Skin of body (tissue), 1 donor: ENCODE measurements at regions not wholly inside any gene's neighbourhood (a gene's known extent, or its start where the extent isn't known, plus 50 kb on each side); places are given as distances from the start of the nearest gene placed in this dataset.

Experiments
- DNase-seq: peaks from one replicate; lab custom pipeline; 2025; lab: John Stamatoyannopoulos, UW

GRCh38 chr3:162776148-162776547, 1279.5 kb downstream of the OTOL1 start:
- DNase-seq: no peak

DNA sequence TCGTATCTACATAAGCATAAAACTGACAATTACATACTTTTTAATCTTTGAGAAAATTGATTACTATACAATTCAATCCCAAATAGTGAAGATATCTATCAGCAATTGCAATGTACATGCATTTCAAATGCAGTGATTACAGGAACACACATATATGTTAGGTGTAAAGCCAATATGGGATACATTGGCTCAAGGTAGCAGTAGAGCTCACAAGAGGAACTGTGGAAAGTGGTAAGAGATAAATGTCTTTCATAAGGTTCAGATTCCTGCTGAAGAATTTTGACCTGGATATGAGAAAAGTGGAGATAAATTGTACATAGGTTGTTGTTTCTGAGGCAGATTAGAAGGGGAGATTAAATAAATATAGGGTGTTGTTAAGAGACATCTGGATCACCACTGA, 1280.5 kb downstream of the OTOL1 start:
- DNase-seq: no peak

DNA sequence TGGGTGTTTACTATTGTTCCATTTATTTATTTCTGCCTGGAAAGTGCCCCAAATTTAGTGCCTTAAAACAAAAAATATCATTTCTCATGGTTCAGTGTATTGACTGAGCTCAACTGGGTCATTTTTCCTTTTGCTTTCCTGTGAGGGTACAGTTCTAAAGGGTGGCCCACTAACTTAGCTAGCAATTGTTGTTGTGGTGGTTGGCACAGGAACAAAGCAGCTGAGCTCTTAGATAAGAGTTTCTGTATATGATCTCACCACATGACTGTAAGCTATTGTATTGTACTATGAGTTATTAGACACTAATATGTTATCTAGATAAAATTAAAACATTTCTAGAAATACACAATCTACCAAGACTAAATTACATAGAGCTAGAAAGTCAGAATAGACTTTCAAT, 1283.7 kb downstream of the OTOL1 start:
- DNase-seq: no peak

GRCh38 chr3:162799910-162800309, 1303.3 kb downstream of the OTOL1 start:
- no peak for DNase-seq

GRCh38 chr3:162802228-162802965, 1305.8 kb downstream of the OTOL1 start:
- no peak for DNase-seq

- DNase-seq: no peak
These were observed 1314.2 kb downstream of the OTOL1 start for GRCh38 chr3:162810776-162811175.

DNA sequence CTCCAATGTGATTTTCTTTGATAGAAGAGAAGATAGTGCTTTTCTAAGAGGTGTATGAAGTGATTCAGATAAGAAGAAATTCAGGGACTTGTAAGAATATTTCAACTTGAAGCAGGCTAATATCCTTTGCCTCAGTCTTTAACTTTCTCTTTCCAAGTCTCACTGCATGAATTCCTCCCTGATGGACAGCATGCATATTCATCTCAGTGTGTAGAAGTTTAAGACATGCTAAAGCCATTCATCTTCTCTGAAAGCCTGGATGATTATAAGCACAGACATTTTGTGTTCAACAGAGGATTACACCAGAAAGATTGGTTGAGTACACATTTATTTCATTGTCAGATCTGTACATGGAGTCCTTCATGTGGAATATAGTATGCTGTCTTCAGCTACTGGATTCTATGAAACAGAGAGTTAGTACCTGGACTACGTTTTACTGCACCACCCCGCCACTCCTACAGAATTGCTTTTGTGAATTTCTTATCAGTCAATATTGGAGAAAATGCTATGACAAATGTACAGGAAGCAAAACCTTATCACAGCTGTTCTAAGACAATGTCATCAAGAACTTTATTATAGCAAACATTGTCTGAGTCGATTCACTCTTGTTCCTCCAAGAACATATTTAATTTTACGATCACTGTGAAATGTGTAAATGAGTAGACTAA, 1346.1 kb downstream of the OTOL1 start:
- no peak for DNase-seq

DNA sequence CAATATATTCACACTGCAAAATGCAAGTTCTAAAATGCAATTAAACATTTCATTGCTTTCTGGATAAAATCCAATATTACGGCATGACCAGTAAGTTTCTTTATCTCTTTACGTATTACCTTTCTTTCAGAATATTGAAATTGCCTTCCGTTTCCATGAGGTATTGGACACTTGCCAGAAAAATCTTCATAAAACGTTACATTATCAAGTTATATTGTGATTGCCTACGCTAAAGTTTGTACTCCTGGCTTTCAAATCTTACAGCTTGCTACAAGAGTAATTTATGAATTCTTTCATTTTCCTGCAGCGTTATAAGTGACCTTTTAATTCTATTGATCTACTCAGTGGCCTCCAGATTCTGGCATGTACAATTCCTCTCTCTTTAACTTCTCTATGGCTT, 1349.3 kb downstream of the OTOL1 start:
- DNase-seq: no peak

GRCh38 chr3:162847511-162847910, 1350.9 kb downstream of the OTOL1 start:
- DNase-seq: no peak

DNA sequence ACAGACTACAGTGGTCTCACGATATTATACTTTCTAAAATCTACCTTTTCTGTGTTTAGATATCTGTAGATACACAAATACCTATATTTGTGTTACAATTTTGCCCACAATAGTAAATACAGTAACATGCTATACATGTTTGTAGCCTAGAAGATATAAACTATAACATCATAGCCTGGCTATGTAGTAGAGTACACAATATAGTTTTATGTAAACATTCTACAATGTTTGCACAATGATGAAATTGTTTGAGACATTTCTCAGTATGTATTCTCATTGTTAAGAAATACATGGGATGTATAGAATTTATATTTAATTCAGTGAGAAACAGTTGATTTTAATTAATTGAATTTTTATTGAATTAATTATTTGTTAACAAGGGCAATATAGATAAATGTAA, 1367.0 kb downstream of the OTOL1 start:
- DNase-seq: no peak

DNA sequence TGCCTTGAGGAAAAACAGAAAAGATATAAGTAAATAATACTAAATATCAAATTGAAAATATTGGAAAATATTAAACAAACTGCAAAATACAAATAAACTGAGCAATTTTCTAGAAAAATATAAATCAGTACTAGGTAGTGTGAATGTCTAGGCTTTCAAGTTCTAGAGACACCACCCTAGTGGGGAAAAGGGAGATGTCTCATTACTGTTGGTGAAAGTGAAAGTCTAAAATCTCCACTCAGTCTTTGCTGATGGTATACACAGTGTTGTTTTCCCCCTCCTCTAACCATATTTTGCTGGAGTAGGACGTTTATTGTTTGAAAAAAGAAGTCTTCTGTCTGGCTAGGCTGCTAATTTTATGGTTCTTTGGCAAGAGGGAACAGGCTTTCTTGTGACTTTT, 1368.9 kb downstream of the OTOL1 start:
- DNase-seq: no peak

- no peak for DNase-seq
These were observed 1382.5 kb downstream of the OTOL1 start for GRCh38 chr3:162879021-162879562.

DNA sequence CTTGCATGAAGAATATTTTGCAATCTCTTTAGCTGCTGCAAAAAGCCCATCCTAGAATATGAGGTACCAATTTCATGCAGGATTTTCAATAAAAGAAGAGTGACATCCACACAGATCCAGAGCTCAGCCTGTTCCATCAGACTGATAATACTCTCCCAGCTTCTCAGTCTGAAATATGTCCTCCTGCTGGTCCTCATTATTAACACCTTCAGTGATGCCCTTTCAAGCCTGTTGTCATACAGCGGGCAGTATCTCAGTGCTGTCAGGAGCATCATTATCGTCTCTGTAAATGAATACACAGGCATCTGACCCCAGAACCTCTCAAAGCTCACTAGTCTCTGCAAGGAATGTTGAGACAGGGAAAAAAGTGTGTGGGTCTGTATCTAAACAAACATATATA, 1387.8 kb downstream of the OTOL1 start:
- no peak for DNase-seq

DNA sequence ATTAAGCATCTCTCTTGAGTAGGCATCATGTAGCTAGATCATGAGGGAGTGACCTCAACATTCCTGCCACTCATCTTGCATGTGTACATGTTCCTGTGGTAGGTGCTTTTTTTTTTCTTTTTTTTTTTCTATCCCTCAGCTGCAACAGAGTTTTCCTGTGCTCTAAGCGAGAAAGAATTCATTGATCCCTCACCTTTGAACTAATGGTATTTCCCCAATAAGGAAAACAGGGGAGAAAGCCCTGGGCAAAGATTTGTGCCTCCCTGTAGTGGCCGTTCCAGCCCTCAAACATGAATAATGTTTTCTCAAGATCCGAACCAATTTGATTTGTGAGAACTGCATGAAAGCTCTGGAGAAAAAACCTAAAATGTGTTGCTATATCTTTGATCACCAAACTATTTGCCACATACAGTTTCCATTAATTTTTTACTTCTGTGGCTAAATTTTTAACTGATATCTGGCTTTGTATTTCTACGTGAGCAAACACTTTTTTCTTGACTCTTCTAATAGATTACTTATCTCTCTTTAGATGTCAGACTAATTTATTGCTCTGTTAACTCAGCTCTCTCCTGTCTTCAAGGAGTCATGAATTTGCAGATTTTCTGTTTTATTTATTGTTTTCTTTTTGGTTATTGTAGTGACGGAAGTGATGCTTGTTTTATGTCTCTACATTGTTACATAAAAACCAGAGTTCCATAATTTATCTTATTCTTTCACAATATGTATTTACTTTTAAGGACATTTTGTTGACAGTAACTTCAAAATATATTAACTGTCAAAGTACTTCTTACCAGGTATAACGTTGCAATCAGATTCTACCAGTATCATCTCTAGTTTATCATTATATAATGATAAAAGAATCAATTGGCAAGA, 1396.5 kb downstream of the OTOL1 start:
- no peak for DNase-seq

GRCh38 chr3:162897291-162897690, 1400.7 kb downstream of the OTOL1 start:
- no peak for DNase-seq

DNA sequence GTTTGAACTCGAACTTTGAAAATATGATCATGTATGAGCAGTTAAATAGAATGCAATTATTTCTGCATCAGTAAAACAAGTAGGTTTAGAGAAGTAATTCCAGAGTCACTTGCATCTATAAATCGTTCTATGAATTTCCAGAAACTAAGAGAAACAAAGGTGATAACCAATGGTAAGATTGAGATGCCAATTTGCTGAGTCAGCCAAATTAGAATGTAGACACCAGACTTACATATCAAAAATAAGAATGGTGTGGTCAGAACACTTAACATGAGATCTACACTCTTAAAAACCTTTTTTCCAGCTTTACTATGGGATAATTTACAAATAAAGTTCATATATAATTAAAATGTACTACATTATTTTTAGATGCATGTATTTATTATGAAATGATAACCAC, 1435.9 kb downstream of the OTOL1 start:
- no peak for DNase-seq

- no peak for DNase-seq
These were observed 1437.0 kb downstream of the OTOL1 start for GRCh38 chr3:162933656-162934055.

DNA sequence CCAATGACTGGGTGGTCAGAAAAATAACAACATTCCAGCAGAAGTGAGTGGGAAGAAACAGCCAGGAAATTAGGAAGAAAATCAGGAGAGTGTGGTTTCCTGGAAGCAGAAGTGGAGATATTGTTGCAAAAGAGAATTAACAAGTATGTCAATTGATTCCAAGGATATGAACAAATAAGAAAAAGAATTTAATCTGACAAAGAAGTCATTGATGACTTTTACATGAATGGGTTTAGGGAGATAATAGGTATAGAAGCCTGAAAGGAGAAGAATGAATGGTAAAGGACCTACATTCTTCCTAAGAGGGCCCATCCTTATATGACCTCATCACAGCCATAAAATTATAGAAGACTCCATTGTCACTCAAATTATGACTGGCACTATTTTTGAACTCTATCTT, 1440.1 kb downstream of the OTOL1 start:
- DNase-seq: no peak

GRCh38 chr3:162938083-162938482, 1441.5 kb downstream of the OTOL1 start:
- DNase-seq: no peak

DNA sequence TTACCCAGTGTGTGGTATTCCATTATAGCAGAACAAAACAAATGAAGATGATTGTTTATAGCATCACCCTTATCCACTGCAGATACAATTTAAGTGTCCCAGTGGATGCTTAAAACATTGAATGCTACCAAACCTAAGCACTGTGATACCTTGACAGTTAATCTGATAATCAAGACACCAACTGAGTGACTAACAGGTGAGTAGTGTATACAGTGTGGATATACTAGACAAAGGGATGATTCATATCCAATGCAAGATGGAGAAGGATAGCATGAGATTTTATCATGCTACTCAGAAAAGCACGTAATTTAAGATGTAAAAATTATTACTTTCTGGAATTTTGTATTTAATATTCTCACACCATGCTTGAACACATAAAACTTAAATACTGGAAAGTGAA, 1449.0 kb downstream of the OTOL1 start:
- no peak for DNase-seq

GRCh38 chr3:162956711-162957110, 1460.1 kb downstream of the OTOL1 start:
- DNase-seq: no peak

DNA sequence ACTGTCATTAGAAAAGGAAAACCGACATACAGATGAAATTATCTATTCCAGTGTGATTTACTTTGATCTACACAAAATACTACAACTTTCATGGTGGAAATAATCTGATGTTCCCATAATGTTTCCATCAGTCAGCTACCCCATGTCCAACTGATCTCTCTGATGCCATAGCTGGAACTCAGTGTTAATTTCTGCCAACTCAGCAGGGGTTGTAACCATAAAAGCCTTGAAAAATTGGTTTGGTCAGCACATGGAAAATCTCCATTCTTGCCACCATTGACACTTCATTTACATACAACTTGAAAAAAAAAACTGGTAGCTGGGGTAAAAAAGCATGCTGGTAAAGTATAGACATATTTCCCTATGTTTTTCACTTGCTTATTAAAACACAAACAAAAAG, 1463.7 kb downstream of the OTOL1 start:
- DNase-seq: no peak
